SH-SY5Y (cell line): ENCODE measurements at regions not wholly inside any gene's neighbourhood (a gene's known extent, or its start where the extent isn't known, plus 50 kb on each side); places are given as distances from the start of the nearest gene placed in this dataset.

Experiments
- GATA2 ChIP-seq: IDR thresholded peaks from 2 replicates; pipeline ENCODE4 v1.6.1; 2011; ENCODE audit warnings: mild to moderate bottlenecking, low read depth, low read length
- GATA3 ChIP-seq: IDR thresholded peaks from 2 replicates; pipeline ENCODE4 v1.6.1; 2011; ENCODE audit warnings: low read depth, mild to moderate bottlenecking, low read length, moderate library complexity

DNA sequence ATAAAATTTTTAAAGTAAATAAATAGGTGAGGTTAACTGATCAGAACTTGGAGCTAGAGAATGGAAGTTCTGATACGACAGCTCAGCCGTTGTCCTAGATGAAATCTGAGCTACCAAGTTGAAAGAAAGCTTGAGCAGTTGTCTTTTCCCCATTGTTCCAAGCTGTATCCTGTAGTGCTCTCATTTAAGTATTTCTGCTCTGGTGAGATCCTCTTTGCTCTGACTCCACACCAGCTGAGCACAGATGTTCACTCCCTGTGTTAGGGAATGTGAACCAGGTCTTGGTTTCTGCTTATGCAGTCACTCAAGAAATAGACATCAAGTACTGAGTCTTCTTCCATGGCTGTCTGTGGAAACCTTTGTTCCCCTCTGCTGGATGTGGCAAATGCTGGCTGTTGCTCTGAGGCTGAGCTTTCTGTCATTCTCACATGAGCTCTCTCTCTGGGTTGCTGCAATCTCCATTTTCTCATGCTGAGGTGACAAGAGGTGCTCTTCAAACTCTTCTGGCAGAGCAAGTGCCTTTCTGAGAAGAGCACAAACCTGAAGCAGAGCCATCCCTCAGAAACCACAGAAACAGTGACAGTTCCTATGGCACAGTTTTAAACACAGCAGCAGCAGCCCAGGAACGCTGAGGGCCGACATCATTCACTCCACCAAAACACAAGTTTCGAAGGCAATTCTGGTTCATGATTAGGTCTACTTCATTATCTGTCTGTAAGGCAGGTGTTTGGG, 194.1 kb downstream of the SP3 start:
- TF ChIP-seq GATA2 (no peak), GATA3 (no peak)

- TF ChIP-seq GATA2 (no peak), GATA3 (no peak)
These were observed 193.0 kb downstream of the SP3 start for GRCh38 chr2:173772205-173772604.

- no peak for TF ChIP-seq GATA3
- TF ChIP-seq GATA2, result no peak
These were observed 192.1 kb downstream of the SP3 start for GRCh38 chr2:173773076-173773475.

DNA sequence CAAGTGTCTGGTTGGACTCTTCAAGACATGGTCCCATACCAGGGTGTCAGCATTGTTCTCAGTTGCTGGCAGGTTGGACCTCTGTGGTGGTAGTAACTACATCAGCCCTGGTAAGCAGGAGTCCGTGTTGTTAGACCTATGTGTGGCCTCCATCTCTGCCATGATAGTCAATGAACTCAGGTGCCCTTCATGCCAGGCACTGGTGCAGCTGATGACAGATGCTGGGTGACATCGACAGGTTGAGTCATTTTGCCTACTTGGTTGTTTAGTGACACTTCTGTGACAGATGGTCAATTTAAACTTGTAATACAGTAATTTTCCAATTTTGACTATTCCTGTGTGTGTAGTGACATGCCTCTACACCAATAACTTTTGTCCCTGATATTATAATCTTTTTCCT, 189.7 kb downstream of the SP3 start:
- no peak for TF ChIP-seq GATA2
- TF ChIP-seq GATA3, result no peak

DNA sequence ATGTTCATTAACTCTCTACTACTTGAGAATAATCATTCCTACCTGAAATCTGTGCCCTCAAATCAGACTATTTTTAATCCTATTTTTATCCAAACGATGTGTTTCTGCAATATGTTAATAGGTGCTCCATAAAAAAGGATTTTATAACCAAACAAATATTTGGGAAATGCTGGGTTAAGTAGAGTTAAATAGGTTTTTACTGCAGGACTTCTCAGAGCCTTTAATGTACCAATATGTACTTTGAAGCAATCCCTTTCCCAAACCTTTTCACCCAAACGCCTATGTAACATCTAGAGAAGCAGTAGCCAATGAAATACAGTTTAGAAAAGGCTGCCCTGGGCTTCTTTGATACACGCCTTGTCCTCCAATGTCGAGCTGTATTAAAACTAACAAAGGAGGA, 182.5 kb downstream of the SP3 start:
- TF ChIP-seq GATA3 (no peak), GATA2 (no peak)

DNA sequence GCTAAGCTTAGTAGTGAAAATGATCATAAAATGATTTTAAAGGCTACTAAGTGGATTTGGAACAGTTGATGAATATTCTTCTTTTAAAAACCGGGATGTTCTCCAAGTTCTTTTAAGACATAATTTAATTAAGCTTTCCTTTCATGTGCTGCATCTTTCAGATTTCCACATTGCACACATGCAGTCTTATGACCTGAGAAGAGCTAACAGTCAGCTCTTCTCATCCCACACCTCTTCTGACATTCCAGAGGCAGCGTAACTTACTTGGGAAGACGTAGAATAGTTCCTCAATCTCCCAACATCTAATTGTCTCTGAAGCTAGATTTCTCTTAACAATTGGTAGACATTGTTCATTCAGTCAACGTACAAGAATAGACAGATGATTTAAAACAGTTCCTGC, 181.8 kb downstream of the SP3 start:
- no peak for TF ChIP-seq GATA3
- TF ChIP-seq GATA2, result no peak

GRCh38 chr2:173785813-173786212, 179.4 kb downstream of the SP3 start:
- TF ChIP-seq GATA2 (no peak), GATA3 (no peak)

- no peak for TF ChIP-seq GATA2
- no peak for TF ChIP-seq GATA3
These were observed 173.7 kb downstream of the SP3 start for GRCh38 chr2:173791502-173791901.

DNA sequence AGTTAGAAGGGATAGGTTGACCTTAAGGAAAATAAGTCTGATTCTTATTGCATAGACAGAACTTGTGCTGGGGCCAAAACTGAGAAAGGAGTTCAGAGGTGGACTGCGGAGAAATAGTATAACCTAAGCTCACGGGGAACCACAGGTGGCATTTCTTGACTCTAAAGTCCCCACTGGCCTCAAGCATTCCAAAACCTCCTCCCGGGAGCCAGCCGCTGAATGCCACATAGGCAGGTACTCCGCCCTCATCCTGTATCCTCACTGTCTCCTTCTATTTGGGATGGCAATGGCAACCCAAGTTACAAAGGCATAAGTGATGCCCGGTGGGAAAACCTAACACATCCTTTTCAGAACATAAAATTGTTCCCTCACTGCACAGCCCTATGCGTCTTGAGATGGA, 173.0 kb downstream of the SP3 start:
- TF ChIP-seq GATA2, result no peak
- no peak for TF ChIP-seq GATA3

DNA sequence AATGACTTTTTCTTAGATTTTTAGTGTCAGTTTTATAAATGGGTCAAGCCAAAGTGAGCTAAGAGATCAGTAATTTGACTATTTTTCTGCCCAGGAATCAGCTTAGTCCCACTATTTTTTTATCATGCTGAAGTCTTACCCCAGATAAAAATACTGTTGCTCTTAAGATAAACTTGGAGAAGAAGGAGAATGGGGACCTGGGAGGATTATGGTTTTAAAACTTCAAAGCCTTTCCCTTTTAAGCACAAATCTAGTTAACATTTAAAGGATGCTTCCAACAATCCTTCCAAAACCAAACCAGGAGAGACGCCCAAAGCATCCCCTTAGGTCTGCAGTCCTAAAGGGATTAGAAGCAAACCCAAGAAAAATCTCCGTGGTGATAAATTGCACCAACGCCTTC, 172.4 kb downstream of the SP3 start:
- TF ChIP-seq GATA2, result no peak
- TF ChIP-seq GATA3, result no peak

DNA sequence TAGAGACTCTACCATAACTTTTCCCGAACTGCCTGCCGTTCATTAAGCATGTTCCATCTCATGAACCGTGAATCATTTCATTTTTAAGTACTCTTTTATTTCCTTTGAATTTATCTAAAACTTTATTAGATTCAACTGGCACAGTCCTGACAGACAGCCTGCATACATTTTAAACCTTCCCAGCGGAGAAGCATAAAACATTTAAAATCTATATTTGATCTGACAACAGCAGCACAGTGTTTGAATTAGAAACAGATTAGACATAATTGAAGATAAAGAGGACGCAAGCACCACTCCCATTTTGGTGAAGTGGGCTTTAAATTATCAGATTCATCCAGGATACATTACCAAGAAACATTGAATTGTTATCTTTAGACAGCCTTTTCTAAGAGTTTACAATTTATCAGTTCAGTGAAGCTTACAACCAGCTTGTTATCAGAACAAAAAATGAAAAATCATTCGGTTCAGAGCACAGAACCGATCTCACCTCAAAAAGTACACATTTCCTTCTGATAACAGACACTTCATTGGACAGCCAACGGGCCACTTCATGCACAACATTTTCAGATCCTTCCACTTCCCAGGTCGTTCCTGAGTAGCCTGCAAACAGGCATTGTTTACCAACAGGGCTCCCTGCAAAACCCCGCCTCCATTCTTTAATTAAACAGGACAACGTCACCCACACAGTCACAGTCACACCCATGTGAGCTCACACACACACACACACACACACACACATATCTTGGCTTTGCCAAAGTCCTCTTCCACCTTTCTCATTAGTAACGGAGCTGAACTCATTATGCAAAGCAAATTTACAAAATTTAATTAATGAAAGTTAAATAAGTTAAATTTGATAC, 171.2 kb downstream of the SP3 start:
- TF ChIP-seq GATA3 (peak; percentile 75), GATA2 (peak; percentile 42)

- TF ChIP-seq GATA3, result no peak
- no peak for TF ChIP-seq GATA2
These were observed 167.4 kb downstream of the SP3 start for GRCh38 chr2:173797586-173798263.

DNA sequence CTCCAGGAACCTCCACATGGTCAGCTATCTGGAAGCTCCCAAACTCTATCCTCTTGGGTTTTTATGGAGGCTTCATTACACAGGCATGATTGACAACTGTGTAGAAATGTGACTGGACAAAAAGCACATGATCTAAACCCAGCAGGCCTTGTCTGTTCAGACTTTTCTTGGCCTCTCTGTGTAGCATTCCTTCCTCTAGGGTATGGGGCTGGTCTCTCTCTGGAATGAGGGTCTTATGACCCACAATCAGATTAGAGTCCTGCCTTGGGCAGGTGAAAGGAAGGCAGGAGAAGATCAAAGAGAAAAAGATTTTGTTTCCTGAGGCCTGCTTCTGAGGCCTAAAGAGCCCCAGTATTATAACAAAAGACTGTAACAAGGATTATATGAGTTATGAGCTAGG, 162.7 kb downstream of the SP3 start:
- TF ChIP-seq GATA3 (no peak), GATA2 (no peak)

- TF ChIP-seq GATA3, result no peak
- TF ChIP-seq GATA2, result peak; percentile 21; the same call in 1 of the 2 replicates
These were observed 161.7 kb downstream of the SP3 start for GRCh38 chr2:173803449-173803848.

DNA sequence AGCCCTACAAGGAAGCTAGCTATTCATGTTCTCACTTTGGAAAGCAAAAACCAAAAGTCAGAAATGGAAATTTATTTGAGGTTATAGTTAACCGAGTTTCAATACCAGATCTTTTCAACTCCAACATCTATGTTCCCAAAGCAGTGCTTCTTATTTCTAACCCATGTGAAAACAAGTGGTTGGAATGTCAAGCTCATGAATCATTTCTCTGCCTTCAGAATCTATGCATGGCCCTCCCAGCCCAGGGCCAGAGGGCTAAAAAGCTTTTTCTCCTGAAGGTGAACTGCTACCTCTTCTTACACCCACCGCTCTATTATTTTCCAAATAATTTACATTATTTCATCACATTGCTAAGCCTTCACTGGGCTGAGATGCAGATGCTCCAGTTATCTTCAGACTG, 158.4 kb downstream of the SP3 start:
- no peak for TF ChIP-seq GATA2
- no peak for TF ChIP-seq GATA3

DNA sequence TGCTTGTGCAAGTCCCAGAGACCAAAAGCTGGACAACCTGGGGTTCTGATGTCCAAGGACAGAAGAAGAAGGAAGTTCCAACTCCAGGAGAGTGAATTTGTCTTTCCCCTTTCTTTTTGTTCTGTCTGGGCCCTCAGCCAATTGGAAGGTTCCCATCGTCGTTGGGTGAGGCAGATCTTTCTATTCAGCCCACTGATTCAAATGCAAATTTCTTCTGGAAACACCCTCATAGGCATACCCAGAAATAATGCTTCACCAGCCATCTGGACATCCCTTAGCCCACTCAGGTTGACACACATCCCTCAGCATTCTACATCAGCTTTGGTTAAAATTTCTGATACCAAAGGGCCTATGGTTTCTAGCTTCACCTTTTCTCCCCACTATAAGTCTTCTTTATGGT, 156.5 kb downstream of the SP3 start:
- TF ChIP-seq GATA3 (no peak), GATA2 (no peak)

DNA sequence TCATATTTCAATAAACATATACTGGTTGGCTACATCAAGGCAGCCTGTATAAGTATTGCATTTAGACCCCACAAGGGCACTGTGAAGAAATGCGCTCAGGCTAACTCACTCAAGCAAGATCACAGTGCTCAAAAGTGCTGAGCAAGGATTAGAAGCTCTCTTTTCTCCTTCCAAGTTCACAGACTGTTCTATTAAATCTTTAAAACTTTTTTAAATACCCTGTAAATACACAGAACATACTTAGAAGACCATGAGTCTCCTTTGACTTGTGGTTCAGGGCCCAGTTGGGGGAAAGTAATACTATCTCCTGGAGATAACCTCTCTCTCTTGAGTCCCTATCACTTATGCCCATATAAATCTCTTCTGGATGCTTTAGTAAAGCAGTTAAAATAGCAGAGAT, 152.9 kb downstream of the SP3 start:
- TF ChIP-seq GATA2, result no peak
- no peak for TF ChIP-seq GATA3
